Fibroblast of lung (primary cell): ENCODE measurements at regions not wholly inside any gene's neighbourhood (a gene's known extent, or its start where the extent isn't known, plus 50 kb on each side); places are given as distances from the start of the nearest gene placed in this dataset.

Experiments
- CTCF ChIP-seq, 2 donors: IDR thresholded peaks in 1 of 2; conservative IDR thresholded peaks in 1 of 2; 1 replicate in 1 of 2; 2 replicates in 1 of 2; pipeline ENCODE4 v1.5.1; 2011 to 2012; ENCODE audit warnings: low read length in 2 of 2, control low read depth in 1 of 2, inconsistent platforms in 1 of 2, low read depth in 1 of 2, mild to moderate bottlenecking in 1 of 2
- EZH2 ChIP-seq: IDR thresholded peaks from 2 replicates; pipeline ENCODE4 v1.5.1; 2012; ENCODE audit warnings: low read length, control low read depth, mild to moderate bottlenecking; ENCODE audit errors: missing control alignments

- TF ChIP-seq CTCF (conservative IDR thresholded peaks at IDR 0.05 in 1 of 2, IDR thresholded peaks at IDR 0.05 in 1 of 2; ENCODE audit: low read depth in 1 of 2, low read length in 2 of 2), result no peak
- TF ChIP-seq EZH2, result no peak
These were observed 57.7 kb downstream of the SLITRK1 start for GRCh38 chr13:83824560-83824959.
